Left lung (tissue), 4 donors: ENCODE measurements at regions not wholly inside any gene's neighbourhood (a gene's known extent, or its start where the extent isn't known, plus 50 kb on each side); places are given as distances from the start of the nearest gene placed in this dataset.

Source experiments
- ATAC-seq: fragments of 200-7000 bp; cut with Tn5 transposase; one replicate; pipeline ENCODE4 v1.9.1; 2020; ENCODE audit warnings: moderate library complexity
- DNase-seq, 4 donors: peaks; one replicate each; pipeline ENCODE4 v3.0.0-alpha.2; 2013 to 2020
- H3K27ac ChIP-seq, 2 donors: fragments of 200-600 bp; sonication (generic) in 1 of 2; one replicate each; pipeline versions ENCODE4 v1.5.0 to v1.8.0; 2020 to 2021
- H3K27me3 ChIP-seq, 2 donors: fragments of 200-600 bp; sonication (generic) in 1 of 2; one replicate each; pipeline versions ENCODE4 v1.5.0 to v1.8.0; 2020 to 2021
- H3K36me3 ChIP-seq, 2 donors: fragments of 200-600 bp; sonication (generic) in 1 of 2; one replicate each; pipeline versions ENCODE4 v1.5.0 to v1.8.0; 2020 to 2021
- H3K4me1 ChIP-seq, 2 donors: fragments of 200-600 bp; one replicate each; pipeline ENCODE4 v1.8.0; 2021
- H3K4me3 ChIP-seq, 2 donors: fragments of 200-600 bp; sonication (generic) in 1 of 2; one replicate each; pipeline versions ENCODE4 v1.5.0 to v1.8.0; 2020 to 2021; ENCODE audit warnings: mild to moderate bottlenecking in 1 of 2
- H3K9me3 ChIP-seq, 2 donors: fragments of 200-600 bp; sonication (generic) in 1 of 2; one replicate each; pipeline versions ENCODE4 v1.5.0 to v1.8.0; 2020 to 2021
- CTCF ChIP-seq, 2 donors: fragments of 200-600 bp; sonication (generic) in 1 of 2; IDR thresholded peaks; one replicate each; pipeline versions ENCODE4 v1.5.0 to v1.8.0; 2021; ENCODE audit warnings: antibody characterized with exemption in 2 of 2
- intact Hi-C, 2 donors: fragments of 100-400 bp; cut with DNase I; formaldehyde crosslinking; loops; one replicate each; pipeline versions ENCODE4 v1.11.2 to v1.14.2; 2022
- donor health status: DM: no; HTN: yes; CAD: no.
- donor health status: DM: no; HTN: no; CAD: no.

GRCh38 chr3:74506246-74506645 lies 108.2 kb downstream of the CNTN3 start:
- H3K27ac ChIP-seq = no peak overlapping the region
- no peaks in the 10 kb centered on the region for H3K27me3 ChIP-seq
- ATAC-seq = no peak
- no peaks in the 10 kb centered on the region for H3K36me3 ChIP-seq
- TF ChIP-seq CTCF (IDR thresholded peaks at IDR 0.05) = no peak
- intact Hi-C loops = no loop called here
- no peaks in the 10 kb centered on the region for H3K4me1 ChIP-seq
- DNase-seq = no peak
- H3K4me3 ChIP-seq = no peak overlapping the region
- H3K9me3 ChIP-seq = no peaks in the 10 kb centered on the region

GRCh38 chr3:74501007-74501406 lies 113.5 kb downstream of the CNTN3 start:
- Histone ChIP-seq H3K4me3 (no peak overlapping the region), H3K27me3 (no peaks in the 10 kb centered on the region), H3K9me3 (no peaks in the 10 kb centered on the region), H3K36me3 (no peaks in the 10 kb centered on the region), H3K4me1 (no peaks in the 10 kb centered on the region), H3K27ac (no peak overlapping the region)
- TF ChIP-seq CTCF (IDR thresholded peaks at IDR 0.05) = no peak
- ATAC-seq = no peak
- DNase-seq = peak in 1 of 4 donors; percentile 16
- intact Hi-C loops = no loop called here

GRCh38 chr3:74500257-74500656 lies 114.2 kb downstream of the CNTN3 start:
- Histone ChIP-seq H3K36me3 (no peaks in the 10 kb centered on the region), H3K27ac (no peak overlapping the region), H3K4me3 (no peak overlapping the region), H3K27me3 (no peaks in the 10 kb centered on the region), H3K9me3 (no peaks in the 10 kb centered on the region), H3K4me1 (no peaks in the 10 kb centered on the region)
- peak in 1 of 4 donors; percentile 36 for DNase-seq
- no peak for ATAC-seq
- intact Hi-C loops = no loop called here
- no peak for TF ChIP-seq CTCF (IDR thresholded peaks at IDR 0.05)

- intact Hi-C loops = no loop called here
- DNase-seq (no peak), ATAC-seq (peak; percentile 33)
- H3K36me3 ChIP-seq = no peaks in the 10 kb centered on the region
- TF ChIP-seq CTCF (IDR thresholded peaks at IDR 0.05) = no peak
- no peaks in the 10 kb centered on the region for H3K9me3 ChIP-seq
- H3K27me3 ChIP-seq = no peaks in the 10 kb centered on the region
- H3K27ac ChIP-seq = no peak overlapping the region
- no peak overlapping the region for H3K4me3 ChIP-seq
- no peaks in the 10 kb centered on the region for H3K4me1 ChIP-seq
Observed at GRCh38 chr3:74491874-74492273, 122.6 kb downstream of the CNTN3 start.

GRCh38 chr3:74489050-74489792 lies 125.2 kb downstream of the CNTN3 start:
- no peak for TF ChIP-seq CTCF (IDR thresholded peaks at IDR 0.05)
- H3K9me3 ChIP-seq = no peaks in the 10 kb centered on the region
- no peaks in the 10 kb centered on the region for H3K4me1 ChIP-seq
- ATAC-seq = no peak
- DNase-seq = no peak
- no peaks in the 10 kb centered on the region for H3K36me3 ChIP-seq
- no peak overlapping the region for H3K27ac ChIP-seq
- no peak overlapping the region for H3K4me3 ChIP-seq
- no peaks in the 10 kb centered on the region for H3K27me3 ChIP-seq
- intact Hi-C loops = no loop called here
